ENCODE measurements at regions not wholly inside any gene's neighbourhood (a gene's known extent, or its start where the extent isn't known, plus 50 kb on each side); places are given as distances from the start of the nearest gene placed in this dataset.
"Not testable (repeated sequence)": the region's sequence is repeated elsewhere in the genome, so short reads cannot be mapped to it uniquely, and the experiment has no call there.

- DNase-seq, result not testable (repeated sequence)
Observed at GRCh38 chr18:14321217-14321616, 189.0 kb upstream of the ZNF519 start.

GRCh38 chr18:14301255-14301654, 169.0 kb upstream of the ZNF519 start:
- not testable (repeated sequence) for DNase-seq

- not testable (repeated sequence) for DNase-seq
Observed at GRCh38 chr18:14295081-14295480, 162.8 kb upstream of the ZNF519 start.

- no peak for DNase-seq
Observed at GRCh38 chr18:14285053-14285452, 152.8 kb upstream of the ZNF519 start.

- not testable (repeated sequence) for DNase-seq
Observed at GRCh38 chr18:14275391-14275790, 143.2 kb upstream of the ZNF519 start.

- not testable (repeated sequence) for DNase-seq
Observed at GRCh38 chr18:14265637-14266410, 133.6 kb upstream of the ZNF519 start.

- not testable (repeated sequence) for DNase-seq
Observed at GRCh38 chr18:14262786-14263185, 130.6 kb upstream of the ZNF519 start.

- not testable (repeated sequence) for DNase-seq
Observed at GRCh38 chr18:14250084-14250677, 117.9 kb upstream of the ZNF519 start.

- DNase-seq, result not testable (repeated sequence)
Observed at GRCh38 chr18:14239224-14239623, 107.0 kb upstream of the ZNF519 start.

GRCh38 chr18:14236356-14237048, 104.3 kb upstream of the ZNF519 start:
- not testable (repeated sequence) for DNase-seq

GRCh38 chr18:14225286-14225679, 93.0 kb upstream of the ZNF519 start:
- not testable (repeated sequence) for DNase-seq

GRCh38 chr18:14224551-14225285, 92.5 kb upstream of the ZNF519 start:
- DNase-seq, result not testable (repeated sequence)

GRCh38 chr18:14223919-14224318, 91.7 kb upstream of the ZNF519 start:
- DNase-seq, result not testable (repeated sequence)

- not testable (repeated sequence) for DNase-seq
Observed at GRCh38 chr18:14223231-14223822, 91.1 kb upstream of the ZNF519 start.

GRCh38 chr18:14222354-14223221, 90.4 kb upstream of the ZNF519 start:
- not testable (repeated sequence) for DNase-seq

- DNase-seq, result no peak
Observed at GRCh38 chr18:14221689-14222088, 89.5 kb upstream of the ZNF519 start.

GRCh38 chr18:14215952-14216351, 83.7 kb upstream of the ZNF519 start:
- not testable (repeated sequence) for DNase-seq

- not testable (repeated sequence) for DNase-seq
Observed at GRCh38 chr18:14203424-14203823, 71.2 kb upstream of the ZNF519 start.

- DNase-seq, result not testable (repeated sequence)
Observed at GRCh38 chr18:14190776-14191442, 58.7 kb upstream of the ZNF519 start.

- no peak for DNase-seq
Observed at GRCh38 chr18:14189858-14190257, 57.6 kb upstream of the ZNF519 start.
